DOHH2 (cell line): ENCODE measurements at regions not wholly inside any gene's neighbourhood (a gene's known extent, or its start where the extent isn't known, plus 50 kb on each side); places are given as distances from the start of the nearest gene placed in this dataset.

ENCODE experiments used
- H3F3A ChIP-seq: fragments of 200-600 bp; sonication (generic), shearing (Covaris generic); 2 replicates; pipeline ENCODE4 v1.6.0; 2016; ENCODE audit warnings: antibody characterized with exemption, mild to moderate bottlenecking; ENCODE audit not compliant: control insufficient read depth, insufficient read depth
- H3K27ac ChIP-seq: fragments of 200-600 bp; sonication (generic); 2 replicates; pipeline ENCODE4 v1.5.1; 2014; ENCODE audit warnings: low read depth, mild to moderate bottlenecking, low read length, moderate library complexity
- H3K27me3 ChIP-seq: fragments of 200-600 bp; sonication (generic); 2 replicates; pipeline ENCODE4 v1.6.1; 2014; ENCODE audit warnings: mild to moderate bottlenecking, low read length, mixed read lengths; ENCODE audit not compliant: control insufficient read depth
- H3K36me3 ChIP-seq: fragments of 200-600 bp; sonication (generic); 2 replicates; pipeline ENCODE4 v1.6.1; 2014; ENCODE audit warnings: mild to moderate bottlenecking, low read length, moderate library complexity, mixed read lengths; ENCODE audit not compliant: control insufficient read depth
- H3K4me1 ChIP-seq: fragments of 200-600 bp; sonication (generic); 2 replicates; pipeline ENCODE4 v1.6.1; 2014; ENCODE audit warnings: mild to moderate bottlenecking, low read length, mixed read lengths; ENCODE audit not compliant: control insufficient read depth
- H3K4me2 ChIP-seq: fragments of 200-600 bp; sonication (generic); 2 replicates; pipeline ENCODE4 v1.6.0; 2014; ENCODE audit warnings: mild to moderate bottlenecking, low read length, moderate library complexity
- H3K4me3 ChIP-seq: fragments of 200-600 bp; sonication (generic); 2 replicates; pipeline ENCODE4 v1.5.1; 2014; ENCODE audit warnings: mild to moderate bottlenecking, low read length, mixed read lengths
- H3K79me2 ChIP-seq: fragments of 200-600 bp; sonication (generic); 2 replicates; pipeline ENCODE4 v1.6.1; 2014; ENCODE audit warnings: mild to moderate bottlenecking, low read length, mixed read lengths; ENCODE audit not compliant: control insufficient read depth
- H3K9me2 ChIP-seq: fragments of 200-600 bp; sonication (generic); replicated peaks from 2 replicates; pipeline ENCODE4 v1.6.1; 2014; ENCODE audit warnings: mild to moderate bottlenecking, low read length, mixed read lengths; ENCODE audit not compliant: control insufficient read depth
- H3K9me3 ChIP-seq: fragments of 200-600 bp; sonication (generic); 2 replicates; pipeline ENCODE4 v1.6.1; 2014; ENCODE audit warnings: antibody characterized with exemption, low read length, mixed read lengths; ENCODE audit not compliant: control insufficient read depth, insufficient read depth
- H4K20me1 ChIP-seq: fragments of 200-600 bp; sonication (generic); 2 replicates; pipeline ENCODE4 v1.6.0; 2014; ENCODE audit warnings: low read depth, mild to moderate bottlenecking, antibody characterized with exemption, low read length, moderate library complexity; ENCODE audit not compliant: control insufficient read depth, insufficient read depth
- CTCF ChIP-seq: fragments of 200-600 bp; sonication (generic); IDR thresholded peaks from one replicate; pipeline ENCODE4 v1.5.1; 2014; ENCODE audit warnings: antibody characterized with exemption, mild to moderate bottlenecking, low read depth, low read length; ENCODE audit not compliant: poor library complexity, severe bottlenecking
- EZH2phosphoT487 ChIP-seq: fragments of 200-600 bp; sonication (generic); IDR thresholded peaks from 2 replicates; pipeline ENCODE4 v1.6.1; 2017; ENCODE audit warnings: borderline replicate concordance, mild to moderate bottlenecking, antibody characterized with exemption, low read length, moderate library complexity, mixed read lengths

- Histone ChIP-seq H3K27me3 (no peaks in the 10 kb centered on the region), H3K4me3 (no peak overlapping the region), H3K4me2 (no peak overlapping the region), H3K9me3 (no peaks in the 10 kb centered on the region), H3K79me2 (no peaks in the 10 kb centered on the region), H3K4me1 (no peaks in the 10 kb centered on the region), H3K9me2 (no peaks in the 10 kb centered on the region), H3K36me3 (no peaks in the 10 kb centered on the region), H3K27ac (no peak overlapping the region), H4K20me1 (no peaks in the 10 kb centered on the region), H3F3A (no peaks in the 10 kb centered on the region)
- TF ChIP-seq CTCF (no peak), EZH2phosphoT487 (no peak)
Measured at GRCh38 chr16:8271344-8271743, 319.0 kb downstream of the TMEM114 start.

- TF ChIP-seq EZH2phosphoT487: no peak
- TF ChIP-seq CTCF: no peak
Measured at GRCh38 chr16:8262299-8262698, 328.0 kb downstream of the TMEM114 start.

DNA sequence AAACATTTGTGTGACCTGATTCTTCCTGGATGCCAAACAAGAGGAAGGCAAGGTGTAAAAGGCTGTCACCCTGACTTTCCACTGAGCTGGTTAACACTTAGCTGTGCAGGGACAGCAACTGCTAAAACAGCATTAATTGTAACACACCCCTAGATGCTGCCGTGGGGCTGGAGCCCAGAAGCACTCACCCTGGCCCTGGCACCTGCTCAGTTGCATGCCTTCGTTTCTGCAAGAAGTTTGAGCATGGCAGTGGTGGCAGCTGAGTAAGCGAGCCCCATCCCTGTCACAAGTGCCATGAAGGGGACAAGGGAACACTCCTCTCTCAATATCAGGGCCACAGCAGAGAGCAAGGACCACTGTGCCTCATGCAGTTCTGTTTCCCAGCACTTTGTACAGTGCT lies 330.2 kb downstream of the TMEM114 start:
- no peaks in the 10 kb centered on the region for H3F3A ChIP-seq
- no peaks in the 10 kb centered on the region for H3K79me2 ChIP-seq
- no peaks in the 10 kb centered on the region for H3K9me3 ChIP-seq
- no peaks in the 10 kb centered on the region for H3K4me1 ChIP-seq
- H3K36me3 ChIP-seq: no peaks in the 10 kb centered on the region
- H3K27ac ChIP-seq: no peak overlapping the region
- no peaks in the 10 kb centered on the region for H3K27me3 ChIP-seq
- H4K20me1 ChIP-seq: no peaks in the 10 kb centered on the region
- no peak overlapping the region for H3K4me3 ChIP-seq
- no peak overlapping the region for H3K4me2 ChIP-seq
- TF ChIP-seq EZH2phosphoT487: no peak
- no peak for TF ChIP-seq CTCF
- H3K9me2 ChIP-seq: no peaks in the 10 kb centered on the region

More at GRCh38 chr16:8262299-8262698, 328.0 kb downstream of the TMEM114 start:
- Histone ChIP-seq H3K36me3 (no peaks in the 10 kb centered on the region), H3K27me3 (no peaks in the 10 kb centered on the region), H3K9me2 (no peaks in the 10 kb centered on the region), H3K4me3 (no peak overlapping the region), H3K4me1 (no peaks in the 10 kb centered on the region), H3K9me3 (no peaks in the 10 kb centered on the region), H3K79me2 (no peaks in the 10 kb centered on the region), H3K4me2 (no peak overlapping the region), H3K27ac (no peak overlapping the region), H4K20me1 (no peaks in the 10 kb centered on the region), H3F3A (no peaks in the 10 kb centered on the region)

- no peaks in the 10 kb centered on the region for H3F3A ChIP-seq
- H3K4me3 ChIP-seq: no peak overlapping the region
- no peak overlapping the region for H3K27ac ChIP-seq
- H3K4me2 ChIP-seq: no peak overlapping the region
- no peaks in the 10 kb centered on the region for H3K27me3 ChIP-seq
- no peaks in the 10 kb centered on the region for H3K4me1 ChIP-seq
- no peaks in the 10 kb centered on the region for H3K36me3 ChIP-seq
- TF ChIP-seq EZH2phosphoT487: no peak
- no peak for TF ChIP-seq CTCF
- no peaks in the 10 kb centered on the region for H3K9me2 ChIP-seq
- no peaks in the 10 kb centered on the region for H4K20me1 ChIP-seq
- no peaks in the 10 kb centered on the region for H3K9me3 ChIP-seq
- no peaks in the 10 kb centered on the region for H3K79me2 ChIP-seq
Measured at GRCh38 chr16:8258523-8258922, 331.8 kb downstream of the TMEM114 start.
